Right lobe of liver (tissue), 4 donors: ENCODE measurements at regions not wholly inside any gene's neighbourhood (a gene's known extent, or its start where the extent isn't known, plus 50 kb on each side); places are given as distances from the start of the nearest gene placed in this dataset.

ENCODE experiments used
- CTCF ChIP-seq, 4 donors: fragments of 200-600 bp in 3 of 4; fragments of 450-650 bp in 1 of 4; IDR thresholded peaks; one replicate each; pipeline versions ENCODE4 v1.5.1 to v1.8.0; 2016 to 2022; ENCODE audit warnings: antibody characterized with exemption in 4 of 4, mild to moderate bottlenecking in 2 of 4
- POLR2A ChIP-seq: fragments of 450-650 bp; IDR thresholded peaks from one replicate; pipeline ENCODE4 v1.6.1; 2017; ENCODE audit warnings: antibody characterized with exemption, mild to moderate bottlenecking
- donor health status: DM: no; HTN: no; CAD: no.
- donor health status: DM: no; HTN: no; CAD: no.
- donor health status: DM: no; HTN: yes; CAD: no.

- TF ChIP-seq CTCF (IDR thresholded peaks at IDR 0.05) (no peak), POLR2A (no peak)
Measured at GRCh38 chr7:124263232-124263827, 230.5 kb upstream of the TMEM229A start.
